GM12878 (cell line): ENCODE measurements at regions not wholly inside any gene's neighbourhood (a gene's known extent, or its start where the extent isn't known, plus 50 kb on each side); places are given as distances from the start of the nearest gene placed in this dataset.

ENCODE experiments used
- ASH2L ChIP-seq: fragments of 300-600, 200-600 bp; sonication (generic); IDR thresholded peaks from 2 replicates; pipeline ENCODE4 v1.6.1; 2017; ENCODE audit warnings: low read depth, mild to moderate bottlenecking, borderline replicate concordance
- CUX1 ChIP-seq: IDR thresholded peaks from 2 replicates; pipeline ENCODE4 v1.6.1; 2012; ENCODE audit warnings: improper control_type of control experiment, low read depth, low read length; ENCODE audit not compliant: insufficient replicate concordance
- ESRRA ChIP-seq: IDR thresholded peaks from 2 replicates; pipeline ENCODE4 v1.6.1; 2012; ENCODE audit warnings: mild to moderate bottlenecking, low read length, improper control_type of control experiment
- POLR2AphosphoS5 ChIP-seq: IDR thresholded peaks from 2 replicates; pipeline ENCODE4 v1.6.1; 2011; ENCODE audit warnings: mild to moderate bottlenecking, low read length, inconsistent platforms
- RBBP5 ChIP-seq: fragments of 200-600 bp; sonication (generic); conservative IDR thresholded peaks from 2 replicates; pipeline ENCODE4 v1.6.1; 2016
- RELB ChIP-seq: fragments of 450-650 bp; IDR thresholded peaks from 2 replicates; pipeline ENCODE4 v1.6.1; 2017; ENCODE audit warnings: low read depth, mild to moderate bottlenecking, moderate library complexity
- TARDBP ChIP-seq: IDR thresholded peaks from 2 replicates; pipeline ENCODE4 v1.6.1; 2016; ENCODE audit warnings: borderline replicate concordance
- ZBTB4 ChIP-seq: fragments of 450-650 bp; formaldehyde crosslinking; IDR thresholded peaks from 2 replicates; pipeline ENCODE4 v1.4.0; 2022; ENCODE audit warnings: mild to moderate bottlenecking, moderate library complexity

- TF ChIP-seq CUX1 (no peak), ESRRA (no peak), ASH2L (no peak), POLR2AphosphoS5 (no peak), RBBP5 (no peak), TARDBP (no peak), ZBTB4 (CRISPR knock-in tag) (no peak), RELB (no peak)
Measured at GRCh38 chr4:176970853-176971252, 178.1 kb upstream of the VEGFC start (continued).
